ENCODE measurements at regions not wholly inside any gene's neighbourhood (a gene's known extent, or its start where the extent isn't known, plus 50 kb on each side); places are given as distances from the start of the nearest gene placed in this dataset.

DNA sequence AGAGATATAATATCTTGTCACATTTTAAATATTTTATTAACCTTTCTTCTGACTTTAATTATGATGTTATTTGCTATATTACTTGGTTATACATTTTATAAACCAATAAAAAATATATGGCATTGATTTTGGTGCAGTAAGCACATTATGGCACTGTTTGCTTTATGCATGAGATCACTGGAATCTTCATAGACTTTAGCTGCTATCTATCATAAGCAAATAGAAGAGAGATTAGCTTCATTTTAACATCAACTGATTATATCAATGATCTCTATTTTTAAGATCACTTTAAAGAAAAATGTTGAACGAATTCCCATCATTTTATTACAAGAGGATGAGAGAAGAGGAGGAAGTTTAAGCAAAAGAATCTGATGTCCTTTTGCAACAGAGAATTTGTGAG lies 58.6 kb upstream of the CDK1 start:
- no peak for TF ChIP-seq POLR2A (IDR thresholded peaks at IDR 0.05)
- TF ChIP-seq, protein P1, sequence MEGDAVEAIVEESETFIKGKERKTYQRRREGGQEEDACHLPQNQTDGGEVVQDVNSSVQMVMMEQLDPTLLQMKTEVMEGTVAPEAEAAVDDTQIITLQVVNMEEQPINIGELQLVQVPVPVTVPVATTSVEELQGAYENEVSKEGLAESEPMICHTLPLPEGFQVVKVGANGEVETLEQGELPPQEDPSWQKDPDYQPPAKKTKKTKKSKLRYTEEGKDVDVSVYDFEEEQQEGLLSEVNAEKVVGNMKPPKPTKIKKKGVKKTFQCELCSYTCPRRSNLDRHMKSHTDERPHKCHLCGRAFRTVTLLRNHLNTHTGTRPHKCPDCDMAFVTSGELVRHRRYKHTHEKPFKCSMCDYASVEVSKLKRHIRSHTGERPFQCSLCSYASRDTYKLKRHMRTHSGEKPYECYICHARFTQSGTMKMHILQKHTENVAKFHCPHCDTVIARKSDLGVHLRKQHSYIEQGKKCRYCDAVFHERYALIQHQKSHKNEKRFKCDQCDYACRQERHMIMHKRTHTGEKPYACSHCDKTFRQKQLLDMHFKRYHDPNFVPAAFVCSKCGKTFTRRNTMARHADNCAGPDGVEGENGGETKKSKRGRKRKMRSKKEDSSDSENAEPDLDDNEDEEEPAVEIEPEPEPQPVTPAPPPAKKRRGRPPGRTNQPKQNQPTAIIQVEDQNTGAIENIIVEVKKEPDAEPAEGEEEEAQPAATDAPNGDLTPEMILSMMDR (IDR thresholded peaks at IDR 0.05) = no peak

Data from heart left ventricle (tissue), 13 donors.